Stimulated activated CD4-positive, alpha-beta T cell treated with anti-CD3 and anti-CD28 coated beads, TNF-alpha, amount 100 ng/mL, for 4 hours (primary cell): ENCODE measurements at regions not wholly inside any gene's neighbourhood (a gene's known extent, or its start where the extent isn't known, plus 50 kb on each side); places are given as distances from the start of the nearest gene placed in this dataset.
"Not testable (repeated sequence)": the region's sequence is repeated elsewhere in the genome, so short reads cannot be mapped to it uniquely, and the experiment has no call there.

Experiments
- DNase-seq, 3 experiments: peaks; one replicate each; pipeline ENCODE4 v3.0.0-alpha.2; 2020; ENCODE audit warnings: low read depth in 3 of 3

GRCh38 chr6:140459209-140459608 is 1084.8 kb upstream of the CITED2 start:
- DNase-seq: no peak

- no peak for DNase-seq
These were observed 1071.8 kb upstream of the CITED2 start for GRCh38 chr6:140446241-140446640.

GRCh38 chr6:140445474-140446004 is 1071.1 kb upstream of the CITED2 start:
- no peak for DNase-seq

- not testable (repeated sequence) for DNase-seq
These were observed 1068.7 kb upstream of the CITED2 start for GRCh38 chr6:140443112-140443511.

GRCh38 chr6:140441256-140441655 is 1066.8 kb upstream of the CITED2 start:
- DNase-seq: no peak

GRCh38 chr6:140440223-140440835 is 1065.9 kb upstream of the CITED2 start:
- no peak for DNase-seq

- no peak for DNase-seq
These were observed 1063.9 kb upstream of the CITED2 start for GRCh38 chr6:140438346-140438735.

- DNase-seq: no peak
These were observed 1063.3 kb upstream of the CITED2 start for GRCh38 chr6:140437619-140438345.

GRCh38 chr6:140436023-140436811 is 1061.8 kb upstream of the CITED2 start:
- no peak for DNase-seq

GRCh38 chr6:140434761-140435160 is 1060.3 kb upstream of the CITED2 start:
- no peak for DNase-seq

GRCh38 chr6:140433072-140433471 is 1058.6 kb upstream of the CITED2 start:
- no peak for DNase-seq

GRCh38 chr6:140427842-140428241 is 1053.4 kb upstream of the CITED2 start:
- DNase-seq: no peak

GRCh38 chr6:140414966-140415620 is 1040.6 kb upstream of the CITED2 start:
- DNase-seq: no peak

GRCh38 chr6:140403020-140403419 is 1028.6 kb upstream of the CITED2 start:
- DNase-seq: no peak

GRCh38 chr6:140401761-140402160 is 1027.3 kb upstream of the CITED2 start:
- DNase-seq: no peak

- no peak for DNase-seq
These were observed 1023.6 kb upstream of the CITED2 start for GRCh38 chr6:140398076-140398475.

GRCh38 chr6:140397106-140397505 is 1022.7 kb upstream of the CITED2 start:
- no peak for DNase-seq

GRCh38 chr6:140393665-140394540 is 1019.5 kb upstream of the CITED2 start:
- DNase-seq: no peak

GRCh38 chr6:140388815-140389214 is 1014.4 kb upstream of the CITED2 start:
- DNase-seq: no peak

- no peak for DNase-seq
These were observed 1013.8 kb upstream of the CITED2 start for GRCh38 chr6:140388192-140388802.

- DNase-seq: no peak
These were observed 1011.2 kb upstream of the CITED2 start for GRCh38 chr6:140385679-140386078.
